Activated B cell treated with CpG ODN at 0.5 μM for 24 hours (primary cell): ENCODE measurements at regions not wholly inside any gene's neighbourhood (a gene's known extent, or its start where the extent isn't known, plus 50 kb on each side); places are given as distances from the start of the nearest gene placed in this dataset.

Source experiments
- ATAC-seq: fragments of 200-7000 bp; cut with Tn5 transposase; one replicate; pipeline ENCODE4 v1.10.0; 2021; ENCODE audit warnings: low read depth, mild to moderate bottlenecking, moderate library complexity
- CTCF ChIA-PET: fragments of 350-600 bp; sonication (Branson Sonifier 250); formaldehyde crosslinking; loops from one replicate; lab custom pipeline; 2021; ENCODE audit warnings: antibody characterized with exemption; lab: Charles Lee
- POLR2A ChIA-PET: fragments of 350-600 bp; sonication (Branson Sonifier 250); formaldehyde crosslinking; loops from one replicate; lab custom pipeline; 2021; ENCODE audit warnings: antibody characterized with exemption; lab: Charles Lee
- DNase-seq: peaks from one replicate; pipeline ENCODE4 v3.0.0; 2022
- H3K27ac Mint-ChIP-seq: one replicate; pipeline ENCODE4 v1.8.0; 2020; ENCODE audit warnings: mixed read lengths
- H3K27me3 Mint-ChIP-seq: one replicate; pipeline ENCODE4 v1.8.0; 2021; ENCODE audit warnings: mixed read lengths
- H3K36me3 Mint-ChIP-seq: one replicate; pipeline ENCODE4 v1.8.0; 2021; ENCODE audit warnings: low read depth, mixed read lengths
- H3K4me1 Mint-ChIP-seq: one replicate; pipeline ENCODE4 v1.8.0; 2021; ENCODE audit warnings: mixed read lengths
- H3K4me3 Mint-ChIP-seq: one replicate; pipeline ENCODE4 v1.8.0; 2020; ENCODE audit warnings: mild to moderate bottlenecking, mixed read lengths
- H3K9me3 Mint-ChIP-seq: one replicate; pipeline ENCODE4 v1.8.0; 2020; ENCODE audit warnings: mixed read lengths
- CTCF ChIP-seq: fragments of 200-600 bp; IDR thresholded peaks from one replicate; pipeline ENCODE4 v1.8.0; 2022; ENCODE audit warnings: antibody characterized with exemption, mild to moderate bottlenecking
- intact Hi-C: fragments of 100-400 bp; cut with micrococcal nuclease; formaldehyde crosslinking; loops from one replicate; pipeline ENCODE4 v1.15.1; 2024

DNA sequence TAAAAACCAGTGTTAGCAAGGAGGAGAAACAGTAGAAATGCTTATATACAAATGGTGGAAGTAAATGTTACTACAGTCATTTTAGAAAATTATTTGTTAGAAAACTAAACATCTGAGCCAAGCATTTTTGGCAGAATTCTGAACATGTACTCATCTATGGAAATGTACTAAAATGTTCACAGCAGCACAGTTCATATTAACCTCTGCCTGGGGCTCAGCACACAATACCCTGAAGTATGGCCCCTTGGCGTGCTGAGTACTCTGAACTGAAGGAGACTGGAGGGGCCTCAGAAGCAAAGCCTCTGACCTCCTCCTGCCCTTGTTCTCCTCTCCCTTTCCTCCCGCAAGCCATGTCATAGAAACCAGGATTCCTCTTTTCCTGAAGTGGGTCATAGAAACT, 66.2 kb upstream of the RALGAPA2 start:
- no peak overlapping the region for H3K27ac Mint-ChIP-seq
- TF ChIP-seq CTCF: no peak
- no peaks in the 10 kb centered on the region for H3K36me3 Mint-ChIP-seq
- ChIA-PET POLR2A (no interaction called here), CTCF (no interaction called here)
- intact Hi-C loops: no loop called here
- no peak for DNase-seq
- no peak overlapping the region for H3K4me3 Mint-ChIP-seq
- no peak for ATAC-seq
- H3K4me1 Mint-ChIP-seq: peaks cover 3% of the 10 kb centered on the region
- H3K9me3 Mint-ChIP-seq: no peaks in the 10 kb centered on the region
- H3K27me3 Mint-ChIP-seq: peaks cover 16% of the 10 kb centered on the region

DNA sequence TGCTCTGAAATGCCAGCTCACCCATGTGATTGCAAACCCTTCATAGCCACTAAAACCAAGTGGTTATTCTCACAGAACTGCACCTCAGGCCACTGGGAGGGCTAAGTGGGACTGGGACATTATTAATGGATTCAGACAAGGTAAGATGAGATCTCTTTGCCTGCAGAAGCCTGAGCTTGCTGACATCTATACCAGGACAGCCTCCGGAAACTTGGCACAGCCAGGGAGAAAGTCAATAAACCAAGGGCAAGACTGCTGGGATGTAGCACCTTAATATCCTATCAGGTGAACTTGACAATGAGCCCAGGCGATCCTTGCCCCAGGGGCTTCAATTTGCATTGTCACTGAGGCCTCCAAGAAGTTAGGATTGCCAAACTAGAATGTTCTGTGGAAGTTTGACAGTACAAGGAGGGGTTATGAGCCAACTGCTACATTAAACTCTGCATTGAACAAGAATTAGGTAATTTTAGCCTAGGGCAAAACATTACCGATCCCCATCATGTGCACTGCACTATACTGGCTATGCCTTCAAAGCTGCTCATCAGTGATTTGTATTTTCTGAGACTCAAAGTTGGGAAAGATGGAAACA, 60.1 kb upstream of the RALGAPA2 start:
- Mint-ChIP-seq H3K4me3 (no peak overlapping the region), H3K36me3 (no peaks in the 10 kb centered on the region), H3K27me3 (peaks cover 17% of the 10 kb centered on the region), H3K4me1 (peaks cover 3% of the 10 kb centered on the region), H3K9me3 (no peaks in the 10 kb centered on the region), H3K27ac (no peak overlapping the region)
- ATAC-seq: no peak
- ChIA-PET POLR2A (no interaction called here), CTCF (no interaction called here)
- intact Hi-C loops: no loop called here
- no peak for DNase-seq
- TF ChIP-seq CTCF: no peak

DNA sequence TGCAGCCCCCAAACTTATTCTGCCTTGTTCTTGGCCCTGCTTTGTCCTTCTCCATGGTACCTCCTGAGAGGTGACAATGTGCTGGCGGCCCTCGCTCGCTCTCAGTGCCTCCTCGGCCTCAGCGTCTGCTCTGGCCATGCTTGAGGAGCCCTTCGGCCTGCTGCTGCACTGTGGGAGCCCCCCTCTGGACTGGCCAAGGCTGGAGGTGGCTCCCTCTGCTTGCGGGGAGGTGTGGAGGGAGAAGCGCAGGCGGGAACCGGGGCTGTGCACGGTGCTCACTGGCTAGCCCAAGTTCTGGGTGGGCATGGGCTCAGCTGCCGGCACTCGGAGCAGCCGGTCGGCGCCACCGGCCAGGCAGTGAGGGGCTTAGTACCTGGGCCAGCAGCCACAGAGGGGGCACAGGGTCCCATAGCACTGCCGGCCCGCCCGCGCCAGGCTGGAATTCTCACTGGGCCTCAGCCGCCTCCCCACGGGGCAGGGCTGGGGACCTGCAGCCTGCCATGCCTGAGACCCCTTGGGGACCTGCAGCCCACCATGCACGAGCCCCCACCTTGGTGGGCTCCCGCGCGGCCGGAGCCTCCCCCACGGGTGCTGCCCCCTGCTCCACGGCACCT, 55.9 kb upstream of the RALGAPA2 start:
- Mint-ChIP-seq H3K27me3 (peaks cover 13% of the 10 kb centered on the region), H3K9me3 (no peaks in the 10 kb centered on the region), H3K27ac (no peak overlapping the region), H3K4me3 (no peak overlapping the region), H3K4me1 (peaks cover 3% of the 10 kb centered on the region), H3K36me3 (no peaks in the 10 kb centered on the region)
- no peak for TF ChIP-seq CTCF
- ChIA-PET POLR2A (no interaction called here), CTCF (no interaction called here)
- DNase-seq: no peak
- ATAC-seq: no peak
- intact Hi-C loops: no loop called here

- H3K36me3 Mint-ChIP-seq: no peaks in the 10 kb centered on the region
- H3K4me3 Mint-ChIP-seq: no peak overlapping the region
- no peaks in the 10 kb centered on the region for H3K9me3 Mint-ChIP-seq
- H3K27me3 Mint-ChIP-seq: peaks cover 19% of the 10 kb centered on the region
- CTCF ChIA-PET: no interaction called here
- intact Hi-C loops: no loop called here
- ATAC-seq (no peak), DNase-seq (no peak)
- POLR2A ChIA-PET: no interaction called here
- H3K4me1 Mint-ChIP-seq: peaks cover 3% of the 10 kb centered on the region
- H3K27ac Mint-ChIP-seq: no peak overlapping the region
- no peak for TF ChIP-seq CTCF
These were observed 53.4 kb upstream of the RALGAPA2 start for GRCh38 chr20:20765696-20766365.

DNA sequence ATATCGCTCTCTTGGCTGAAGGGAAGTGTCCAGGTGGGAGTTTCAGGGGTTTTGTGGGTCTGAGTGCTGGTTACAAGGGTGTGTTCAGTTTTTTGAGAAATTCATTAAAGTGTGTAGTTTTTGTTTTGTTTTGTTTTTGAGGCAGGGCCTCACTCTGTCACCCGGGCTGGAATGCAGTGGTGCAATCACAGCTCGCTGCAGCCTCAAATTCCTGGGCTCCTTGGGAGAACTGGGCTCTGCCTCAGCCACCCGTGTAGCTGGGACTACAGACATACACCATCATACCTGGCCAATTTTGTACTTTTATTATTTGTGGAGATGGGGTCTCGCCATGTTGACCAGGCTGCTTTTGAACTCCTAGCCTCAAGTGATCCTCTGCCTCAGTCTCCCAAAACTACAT, 51.2 kb upstream of the RALGAPA2 start:
- ChIA-PET CTCF (no interaction called here), POLR2A (no interaction called here)
- no peak for TF ChIP-seq CTCF
- intact Hi-C loops: no loop called here
- no peaks in the 10 kb centered on the region for H3K4me1 Mint-ChIP-seq
- ATAC-seq: no peak
- no peaks in the 10 kb centered on the region for H3K36me3 Mint-ChIP-seq
- H3K27me3 Mint-ChIP-seq: peaks cover 10% of the 10 kb centered on the region
- no peaks in the 10 kb centered on the region for H3K9me3 Mint-ChIP-seq
- H3K4me3 Mint-ChIP-seq: no peak overlapping the region
- no peak overlapping the region for H3K27ac Mint-ChIP-seq
- no peak for DNase-seq
